ENCODE measurements at regions not wholly inside any gene's neighbourhood (a gene's known extent, or its start where the extent isn't known, plus 50 kb on each side); places are given as distances from the start of the nearest gene placed in this dataset.

DNA sequence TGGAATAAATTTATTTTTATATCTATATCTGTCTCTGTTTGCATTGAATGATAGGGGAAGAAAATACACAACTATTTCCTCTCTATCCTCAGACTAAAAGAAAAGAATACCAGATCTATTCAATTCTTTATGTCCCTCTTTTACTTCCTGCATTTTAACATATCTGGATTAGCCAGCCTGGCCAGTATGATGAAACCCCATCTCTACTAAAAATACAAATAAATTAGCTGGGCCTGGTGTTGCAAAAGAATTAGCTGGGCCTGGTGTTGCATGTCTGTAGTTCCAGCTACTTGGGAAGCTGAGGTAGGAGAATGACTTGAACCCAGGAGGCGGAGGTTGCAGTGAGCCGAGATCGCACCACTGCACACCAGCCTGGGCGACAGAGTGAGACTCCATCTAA, 182.0 kb downstream of the LURAP1L start:
- in situ Hi-C loops (cut with HindIII; ENCODE audit: low pct_ligation_motif_present, low sequenced_read_pairs): no loop called here
- H3K27me3 ChIP-seq (replicated peaks): no peaks in the 10 kb centered on the region
- no peak overlapping the region for H3K4me3 ChIP-seq (ENCODE audit: low read depth, low read length)
- TF ChIP-seq, protein P1, sequence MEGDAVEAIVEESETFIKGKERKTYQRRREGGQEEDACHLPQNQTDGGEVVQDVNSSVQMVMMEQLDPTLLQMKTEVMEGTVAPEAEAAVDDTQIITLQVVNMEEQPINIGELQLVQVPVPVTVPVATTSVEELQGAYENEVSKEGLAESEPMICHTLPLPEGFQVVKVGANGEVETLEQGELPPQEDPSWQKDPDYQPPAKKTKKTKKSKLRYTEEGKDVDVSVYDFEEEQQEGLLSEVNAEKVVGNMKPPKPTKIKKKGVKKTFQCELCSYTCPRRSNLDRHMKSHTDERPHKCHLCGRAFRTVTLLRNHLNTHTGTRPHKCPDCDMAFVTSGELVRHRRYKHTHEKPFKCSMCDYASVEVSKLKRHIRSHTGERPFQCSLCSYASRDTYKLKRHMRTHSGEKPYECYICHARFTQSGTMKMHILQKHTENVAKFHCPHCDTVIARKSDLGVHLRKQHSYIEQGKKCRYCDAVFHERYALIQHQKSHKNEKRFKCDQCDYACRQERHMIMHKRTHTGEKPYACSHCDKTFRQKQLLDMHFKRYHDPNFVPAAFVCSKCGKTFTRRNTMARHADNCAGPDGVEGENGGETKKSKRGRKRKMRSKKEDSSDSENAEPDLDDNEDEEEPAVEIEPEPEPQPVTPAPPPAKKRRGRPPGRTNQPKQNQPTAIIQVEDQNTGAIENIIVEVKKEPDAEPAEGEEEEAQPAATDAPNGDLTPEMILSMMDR (IDR thresholded peaks at IDR 0.05; ENCODE audit: low read depth, low read length, missing control alignments): no peak
- H3K36me3 ChIP-seq (replicated peaks): no peaks in the 10 kb centered on the region
- no peak for DNase-seq
- H3K27ac ChIP-seq: no peak overlapping the region

DNA sequence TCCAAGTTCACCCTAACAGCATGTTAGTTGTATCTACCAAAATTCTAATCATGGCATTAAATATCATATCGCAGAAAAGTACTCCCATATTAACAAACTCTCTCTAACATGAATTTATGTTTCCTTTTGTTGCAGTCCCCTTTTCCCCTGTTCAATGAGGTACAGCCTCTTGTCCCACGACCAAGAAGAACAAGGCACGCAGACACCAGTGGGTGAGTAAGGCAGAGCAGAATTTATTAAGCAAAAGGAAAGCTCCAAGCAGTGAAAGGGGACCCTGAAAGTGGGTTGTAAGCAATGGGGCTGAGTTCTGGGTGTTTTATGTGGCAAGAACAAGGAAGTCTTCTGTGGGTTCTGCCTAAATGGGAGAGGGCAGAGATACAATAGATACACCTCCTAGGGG, 183.5 kb downstream of the LURAP1L start:
- TF ChIP-seq, protein P1 (IDR thresholded peaks at IDR 0.05; ENCODE audit: low read depth, low read length, missing control alignments): no peak
- Histone ChIP-seq H3K4me3 (ENCODE audit: low read depth, low read length) (no peak overlapping the region), H3K36me3 (replicated peaks) (no peaks in the 10 kb centered on the region), H3K27ac (no peak overlapping the region), H3K27me3 (replicated peaks) (no peaks in the 10 kb centered on the region)
- DNase-seq: no peak
- in situ Hi-C loops (cut with HindIII; ENCODE audit: low pct_ligation_motif_present, low sequenced_read_pairs): no loop called here

DNA sequence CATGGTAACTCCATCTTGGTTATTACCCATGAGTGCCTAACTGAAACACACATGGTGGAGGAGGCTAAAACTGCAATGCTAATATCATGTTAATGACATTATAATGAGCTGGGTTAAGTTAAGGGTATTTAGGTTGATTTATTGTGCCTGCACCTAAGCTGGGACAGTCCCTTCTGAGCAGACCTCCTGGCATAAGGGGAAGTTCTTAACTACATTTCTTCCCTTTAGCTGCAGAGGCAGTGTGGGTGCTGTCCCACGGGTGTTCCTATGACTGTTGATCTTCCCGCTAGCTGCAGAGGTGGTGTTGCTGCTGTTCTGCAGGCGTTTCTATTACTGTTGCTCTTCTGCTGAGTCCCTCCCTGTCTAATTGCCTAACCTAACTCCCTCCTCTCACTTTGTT, 183.9 kb downstream of the LURAP1L start:
- H3K36me3 ChIP-seq (replicated peaks): no peaks in the 10 kb centered on the region
- H3K27ac ChIP-seq: no peak overlapping the region
- in situ Hi-C loops (cut with HindIII; ENCODE audit: low pct_ligation_motif_present, low sequenced_read_pairs): no loop called here
- H3K4me3 ChIP-seq (ENCODE audit: low read depth, low read length): no peak overlapping the region
- H3K27me3 ChIP-seq (replicated peaks): no peaks in the 10 kb centered on the region
- no peak for DNase-seq
- TF ChIP-seq, protein P1 (IDR thresholded peaks at IDR 0.05; ENCODE audit: low read depth, low read length, missing control alignments): no peak

DNA sequence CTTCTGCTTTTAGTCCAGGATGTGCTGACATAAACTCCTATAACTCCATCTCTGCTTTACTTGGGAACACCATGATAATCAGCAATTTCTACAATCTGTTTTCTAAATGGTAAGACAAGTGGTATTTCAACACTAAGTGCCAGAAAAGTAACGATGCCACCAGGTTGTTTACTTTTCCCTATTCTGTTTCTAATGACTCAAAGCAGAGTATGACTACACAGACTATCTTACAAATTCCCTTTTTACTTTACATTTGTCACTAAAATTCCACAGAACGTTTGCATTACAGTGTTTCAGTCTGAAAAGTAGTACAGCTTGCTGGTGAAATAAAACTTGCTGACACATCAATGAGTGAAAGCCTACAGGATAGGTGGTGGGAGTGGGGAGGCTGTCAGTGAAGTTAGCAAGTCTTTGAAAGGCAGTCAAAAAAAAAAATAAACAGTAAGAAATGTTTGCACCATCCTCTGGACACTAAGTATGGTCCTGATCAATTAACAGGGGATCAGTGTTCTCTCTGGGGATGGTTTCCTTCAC, 186.5 kb downstream of the LURAP1L start:
- Histone ChIP-seq H3K36me3 (replicated peaks) (no peaks in the 10 kb centered on the region), H3K4me3 (ENCODE audit: low read depth, low read length) (no peak overlapping the region), H3K27ac (no peak overlapping the region), H3K27me3 (replicated peaks) (no peaks in the 10 kb centered on the region)
- in situ Hi-C loops (cut with HindIII; ENCODE audit: low pct_ligation_motif_present, low sequenced_read_pairs): no loop called here
- DNase-seq: no peak
- TF ChIP-seq, protein P1 (IDR thresholded peaks at IDR 0.05; ENCODE audit: low read depth, low read length, missing control alignments): no peak

DNA sequence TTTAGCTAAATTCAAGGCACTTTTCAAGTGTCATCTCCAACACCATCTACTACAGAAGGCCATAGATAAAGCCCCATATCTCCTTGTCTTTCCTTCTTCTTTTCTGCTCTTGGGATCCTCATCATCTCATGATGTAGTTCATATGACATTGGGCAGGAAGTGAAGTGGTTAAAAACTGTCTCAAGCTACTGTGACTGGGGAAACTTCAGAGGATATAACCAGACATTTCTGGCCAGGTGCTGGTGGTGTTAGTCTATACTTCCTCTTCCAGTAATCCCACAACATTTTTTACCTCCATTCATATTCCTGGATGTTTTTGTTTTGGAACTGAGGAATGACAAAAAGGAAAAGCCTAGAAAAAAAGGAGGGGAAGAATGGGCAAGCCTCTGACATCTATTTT, 188.7 kb downstream of the LURAP1L start:
- in situ Hi-C loops (cut with HindIII; ENCODE audit: low pct_ligation_motif_present, low sequenced_read_pairs): no loop called here
- H3K4me3 ChIP-seq (ENCODE audit: low read depth, low read length): no peak overlapping the region
- H3K27ac ChIP-seq: no peak overlapping the region
- no peaks in the 10 kb centered on the region for H3K27me3 ChIP-seq (replicated peaks)
- H3K36me3 ChIP-seq (replicated peaks): no peaks in the 10 kb centered on the region
- TF ChIP-seq, protein P1 (IDR thresholded peaks at IDR 0.05; ENCODE audit: low read depth, low read length, missing control alignments): no peak
- no peak for DNase-seq

DNA sequence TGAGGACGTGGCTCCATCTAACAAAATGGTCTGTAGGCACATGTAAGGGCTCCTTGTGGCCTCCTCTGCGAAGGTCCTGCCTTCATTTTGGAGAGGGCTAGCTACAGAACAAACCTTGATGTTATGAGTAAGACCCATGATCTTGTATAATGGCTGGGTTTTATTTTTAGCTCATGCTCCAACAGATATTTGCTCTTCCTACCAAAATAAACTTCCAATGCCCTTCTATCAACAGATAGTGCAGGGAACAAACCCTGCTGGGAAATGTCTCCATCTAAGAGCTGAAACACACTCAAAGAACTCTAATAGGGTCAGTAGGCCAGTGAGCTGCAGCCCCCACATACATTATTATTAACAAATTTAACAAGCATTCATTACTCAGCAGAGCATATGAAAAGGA, 189.5 kb downstream of the LURAP1L start:
- DNase-seq: no peak
- no peaks in the 10 kb centered on the region for H3K36me3 ChIP-seq (replicated peaks)
- TF ChIP-seq, protein P1 (IDR thresholded peaks at IDR 0.05; ENCODE audit: low read depth, low read length, missing control alignments): no peak
- H3K27me3 ChIP-seq (replicated peaks): no peaks in the 10 kb centered on the region
- H3K4me3 ChIP-seq (ENCODE audit: low read depth, low read length): no peak overlapping the region
- H3K27ac ChIP-seq: no peak overlapping the region
- in situ Hi-C loops (cut with HindIII; ENCODE audit: low pct_ligation_motif_present, low sequenced_read_pairs): no loop called here
